GM12878 (cell line): ENCODE measurements at regions not wholly inside any gene's neighbourhood (a gene's known extent, or its start where the extent isn't known, plus 50 kb on each side); places are given as distances from the start of the nearest gene placed in this dataset.
A peak's percentile ranks its signal among the peaks of the same experiment; 100 is the strongest.

Experiments used
- ATAC-seq: fragments of 200-7000 bp; cut with Tn5 transposase; 3 replicates; pipeline ENCODE4 v1.9.1; 2020; ENCODE audit warnings: mild to moderate bottlenecking, moderate library complexity
- BruUV-seq: library from RNA; stranded (reverse); fragments of 400-500 nt; replicated peaks from 2 replicates; lab custom pipeline; 2021; lab: Mats Ljungman, UMichigan
- CTCF ChIA-PET: fragments of 300-600 bp; sonication (Branson Sonifier 250); formaldehyde crosslinking; extraction: SDS; loops from one replicate; lab custom pipeline; 2021; ENCODE audit warnings: inconsistent platforms; lab: Yijun Ruan, JAX
- POLR2A ChIA-PET: fragments of 350-600 bp; formaldehyde crosslinking; extraction: SDS; loops from one replicate; lab custom pipeline; 2021; ENCODE audit warnings: inconsistent platforms; lab: Charles Lee
- RAD21 ChIA-PET: fragments of 300-600 bp; sonication (Branson Sonifier 250); formaldehyde crosslinking; loops from one replicate; lab custom pipeline; 2023; ENCODE audit warnings: antibody characterized with exemption; ENCODE audit not compliant: unreplicated experiment; lab: Charles Lee
- SMC1A ChIA-PET: fragments of 300-600 bp; sonication (Branson Sonifier 250); formaldehyde crosslinking; loops from one replicate; lab custom pipeline; 2023; ENCODE audit not compliant: unreplicated experiment, uncharacterized antibody; lab: Charles Lee
- DNase-seq: peaks from one replicate; pipeline ENCODE4 v3.0.0-alpha.2; 2011; ENCODE audit warnings: low read depth, low spot score
- FAIRE-seq: peaks from 3 replicates; lab custom pipeline; 2011; peaks lifted over from hg19 to GRCh38; lab: Jason Lieb, UNC
- H2AFZ ChIP-seq: 2 replicates; pipeline ENCODE4 v1.6.0; 2011; ENCODE audit warnings: low read depth, low read length, control low read depth; ENCODE audit not compliant: control insufficient read depth
- H3K27ac ChIP-seq: 2 replicates; pipeline ENCODE4 v1.5.1; 2011; ENCODE audit warnings: control low read depth; ENCODE audit not compliant: control insufficient read depth, insufficient read depth
- H3K27me3 ChIP-seq, 2 experiments: replicated peaks in 1 of 2; 2 replicates each; pipeline versions ENCODE4 v1.6.0 to v1.6.1; 2011; ENCODE audit warnings: low read length in 1 of 2; ENCODE audit not compliant: control insufficient read depth in 2 of 2, insufficient read depth in 2 of 2
- H3K36me3 ChIP-seq, 2 experiments: 2 replicates each; pipeline ENCODE4 v1.5.1; 2011; ENCODE audit warnings: low read length in 1 of 2; ENCODE audit not compliant: control insufficient read depth in 2 of 2, insufficient read depth in 2 of 2
- H3K4me1 ChIP-seq: 2 replicates; pipeline ENCODE4 v1.6.1; 2011; ENCODE audit warnings: mild to moderate bottlenecking, low read length, moderate library complexity, mixed read lengths; ENCODE audit not compliant: control insufficient read depth, insufficient read depth
- H3K4me2 ChIP-seq: 2 replicates; pipeline ENCODE4 v1.6.0; 2011; ENCODE audit warnings: control low read depth; ENCODE audit not compliant: control insufficient read depth, insufficient read depth
- H3K4me3 ChIP-seq: fragments of 200-600 bp; sonication (generic); 2 replicates; pipeline ENCODE4 v1.5.1; 2016
- H3K79me2 ChIP-seq: 2 replicates; pipeline ENCODE4 v1.6.0; 2011; ENCODE audit warnings: low read length; ENCODE audit not compliant: control insufficient read depth, insufficient read depth
- H3K9ac ChIP-seq: 2 replicates; pipeline ENCODE4 v1.8.0; 2011; ENCODE audit warnings: low read length, control low read depth, mixed read lengths; ENCODE audit not compliant: control insufficient read depth, insufficient read depth
- H3K9me3 ChIP-seq: replicated peaks from 3 replicates; pipeline ENCODE4 v1.5.1; 2011; ENCODE audit warnings: mild to moderate bottlenecking, low read length; ENCODE audit not compliant: control insufficient read depth, insufficient read depth
- H4K20me1 ChIP-seq: 2 replicates; pipeline ENCODE4 v1.6.0; 2011; ENCODE audit not compliant: control insufficient read depth, insufficient read depth
- ASH2L ChIP-seq: fragments of 300-600, 200-600 bp; sonication (generic); IDR thresholded peaks from 2 replicates; pipeline ENCODE4 v1.6.1; 2017; ENCODE audit warnings: low read depth, mild to moderate bottlenecking, borderline replicate concordance
- CTCF ChIP-seq, 3 experiments: IDR thresholded peaks in 2 of 3; conservative IDR thresholded peaks in 1 of 3; 2 replicates each; pipeline ENCODE4 v1.5.1; 2011; ENCODE audit warnings: low read depth in 3 of 3, low read length in 3 of 3, mild to moderate bottlenecking in 3 of 3, control low read depth in 2 of 3, moderate library complexity in 2 of 3, inconsistent platforms in 1 of 3, mixed read lengths in 1 of 3; ENCODE audit not compliant: control insufficient read depth in 2 of 3, insufficient read depth in 1 of 3; ENCODE audit errors: extremely low read depth in 1 of 3
- RAD21 ChIP-seq: IDR thresholded peaks from 2 replicates; pipeline ENCODE4 v1.6.1; 2011; ENCODE audit warnings: mild to moderate bottlenecking, low read depth, low read length, moderate library complexity; ENCODE audit not compliant: insufficient read depth
- SMC3 ChIP-seq: IDR thresholded peaks from 2 replicates; pipeline ENCODE4 v1.6.1; 2011; ENCODE audit warnings: low read length, improper control_type of control experiment, borderline replicate concordance
- SUZ12 ChIP-seq: fragments of 200-600 bp; sonication (generic); IDR thresholded peaks from one replicate; pipeline ENCODE4 v1.6.1; 2018; ENCODE audit warnings: antibody characterized with exemption, mild to moderate bottlenecking; ENCODE audit not compliant: unreplicated experiment
- WGBS: methylation state at CpG from one replicate; pipeline ENCODE4 v1.1.6; 2016; ENCODE audit warnings: low lambda C conversion rate; ENCODE audit not compliant: insufficient replicate concordance, insufficient coverage; ENCODE audit errors: missing lambda C conversion rate; 5-methylcytosine and 5-hydroxymethylcytosine counted together
- in situ Hi-C: fragments of 300-500 bp; cut with MboI; formaldehyde crosslinking; loops from 9 replicates; pipeline ENCODE4 v1.14.3; 2018; ENCODE audit warnings: mixed read lengths
- intact Hi-C: fragments of 100-400 bp; cut with micrococcal nuclease; formaldehyde crosslinking; loops from one replicate; pipeline ENCODE4 v1.14.2; 2022; ENCODE audit not compliant: unreplicated experiment

- Histone ChIP-seq H3K4me2 (no peak overlapping the region), H3K4me3 (no peak overlapping the region), H3K27ac (no peak overlapping the region), H3K9me3 (no peaks in the 10 kb centered on the region), H3K4me1 (no peaks in the 10 kb centered on the region), H2AFZ (no peak overlapping the region), H3K36me3 (no peaks in the 10 kb centered on the region), H3K27me3 (no peaks in the 10 kb centered on the region; a peak in 2 of 4 replicates), H3K9ac (no peak overlapping the region), H3K79me2 (no peaks in the 10 kb centered on the region), H4K20me1 (no peaks in the 10 kb centered on the region)
- peak; percentile 86 for FAIRE-seq
- in situ Hi-C loops (loop anchor here (5.0 kb wide), 1 partner anchor 238 kb away; no protein-coding TSS in a partner anchor), intact Hi-C loops (loop anchor here (1.0 to 5.0 kb wide), 3 partner anchors 45 to 237 kb away; no protein-coding TSS in a partner anchor)
- DNase-seq: no peak
- ChIA-PET RAD21 (interaction anchor here (2.0 kb wide), 1 partner anchor 237 kb away, joined by 8 read pairs; no protein-coding TSS in a partner anchor), POLR2A (no interaction called here), SMC1A (interaction anchor here (1.3 kb wide), 1 partner anchor 188 kb away, joined by 4 read pairs; no protein-coding TSS in a partner anchor), CTCF (interaction anchor here (0.7 to 3.4 kb wide), 7 partner anchors 15 to 289 kb away, joined by 3 to 24 read pairs (median 3); no protein-coding TSS in a partner anchor)
- no TSS peak for BruUV-seq
- peak; percentile 80 for ATAC-seq
- TF ChIP-seq RAD21: peak; percentile 49
- no peak for TF ChIP-seq ASH2L
- TF ChIP-seq CTCF (IDR thresholded peaks at IDR 0.05 in 2 of 3, conservative IDR thresholded peaks at IDR 0.05 in 1 of 3; ENCODE audit: control insufficient read depth in 2 of 3, extremely low read depth in 1 of 3, insufficient read depth in 1 of 3, low read depth in 3 of 3, low read length in 3 of 3): peak; percentile 63 to 67 (median 66)
- peak; percentile 61; the same call in 1 of the 2 replicates for TF ChIP-seq SMC3
- TF ChIP-seq SUZ12: no peak
- 31% methylated on average over 9 of the region's 9 CpGs for WGBS
These were observed 318.7 kb downstream of the BUD13 start for GRCh38 chr11:116454020-116454645.
